Medulla oblongata (tissue), 1 donor: ENCODE measurements at regions not wholly inside any gene's neighbourhood (a gene's known extent, or its start where the extent isn't known, plus 50 kb on each side); places are given as distances from the start of the nearest gene placed in this dataset.

Experiments used
- DNase-seq: peaks from one replicate; pipeline ENCODE4 v3.0.0-alpha.2; 2015; ENCODE audit errors: extremely low spot score

- DNase-seq = no peak
Measured at GRCh38 chr6:168157272-168158212, 78.5 kb upstream of the FRMD1 start.

GRCh38 chr6:168156742-168157265 lies 77.8 kb upstream of the FRMD1 start:
- no peak for DNase-seq

GRCh38 chr6:168155821-168156741 lies 77.1 kb upstream of the FRMD1 start:
- DNase-seq = no peak

- DNase-seq = no peak
Measured at GRCh38 chr6:168155193-168155592, 76.2 kb upstream of the FRMD1 start.

GRCh38 chr6:168154263-168154917 lies 75.4 kb upstream of the FRMD1 start:
- DNase-seq = no peak

- DNase-seq = no peak
Measured at GRCh38 chr6:168153553-168153952, 74.5 kb upstream of the FRMD1 start.

GRCh38 chr6:168152980-168153379 lies 74.0 kb upstream of the FRMD1 start:
- no peak for DNase-seq

- no peak for DNase-seq
Measured at GRCh38 chr6:168152306-168152963, 73.4 kb upstream of the FRMD1 start.

GRCh38 chr6:168150551-168151320 lies 71.7 kb upstream of the FRMD1 start:
- DNase-seq = no peak

GRCh38 chr6:168149015-168149414 lies 70.0 kb upstream of the FRMD1 start:
- no peak for DNase-seq

GRCh38 chr6:168148231-168148849 lies 69.3 kb upstream of the FRMD1 start:
- DNase-seq = no peak

- no peak for DNase-seq
Measured at GRCh38 chr6:168147205-168147738, 68.3 kb upstream of the FRMD1 start.

- DNase-seq = no peak
Measured at GRCh38 chr6:168145747-168146596, 67.0 kb upstream of the FRMD1 start.

- DNase-seq = no peak
Measured at GRCh38 chr6:168139121-168139520, 60.1 kb upstream of the FRMD1 start.

- DNase-seq = no peak
Measured at GRCh38 chr6:168138436-168138835, 59.4 kb upstream of the FRMD1 start.

- DNase-seq = no peak
Measured at GRCh38 chr6:168137024-168137423, 58.0 kb upstream of the FRMD1 start.

GRCh38 chr6:168136622-168137021 lies 57.6 kb upstream of the FRMD1 start:
- DNase-seq = no peak

GRCh38 chr6:168136001-168136400 lies 57.0 kb upstream of the FRMD1 start:
- no peak for DNase-seq
